ENCODE measurements at regions not wholly inside any gene's neighbourhood (a gene's known extent, or its start where the extent isn't known, plus 50 kb on each side); places are given as distances from the start of the nearest gene placed in this dataset.

DNA sequence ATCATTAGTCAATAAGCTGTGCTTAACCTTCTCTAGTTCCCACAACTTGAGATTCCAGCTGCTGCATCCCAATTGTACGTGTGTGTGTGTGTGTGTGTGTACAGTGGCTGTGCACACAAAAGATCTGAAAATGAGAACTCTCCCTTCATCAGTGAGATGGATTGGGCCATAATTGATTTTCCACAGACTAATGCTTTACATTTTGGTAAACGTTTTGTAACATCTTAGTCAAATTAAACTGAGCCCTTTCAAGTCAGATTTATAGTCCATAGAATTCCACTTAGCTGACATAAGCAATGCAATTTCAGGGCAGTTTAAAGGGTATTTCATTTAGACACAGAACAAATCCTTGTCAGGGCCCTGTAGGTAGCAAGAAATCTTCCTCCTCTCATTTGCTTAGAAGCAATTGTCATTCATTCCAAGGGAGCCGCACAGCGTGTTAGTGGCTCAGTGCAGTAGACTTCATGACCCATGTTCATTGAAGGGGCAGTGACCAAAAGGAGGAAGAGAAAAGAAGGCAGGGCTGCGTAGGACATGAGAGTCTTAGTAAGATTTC is 1123.5 kb upstream of the AUTS2 start:
- TF ChIP-seq, protein P1, sequence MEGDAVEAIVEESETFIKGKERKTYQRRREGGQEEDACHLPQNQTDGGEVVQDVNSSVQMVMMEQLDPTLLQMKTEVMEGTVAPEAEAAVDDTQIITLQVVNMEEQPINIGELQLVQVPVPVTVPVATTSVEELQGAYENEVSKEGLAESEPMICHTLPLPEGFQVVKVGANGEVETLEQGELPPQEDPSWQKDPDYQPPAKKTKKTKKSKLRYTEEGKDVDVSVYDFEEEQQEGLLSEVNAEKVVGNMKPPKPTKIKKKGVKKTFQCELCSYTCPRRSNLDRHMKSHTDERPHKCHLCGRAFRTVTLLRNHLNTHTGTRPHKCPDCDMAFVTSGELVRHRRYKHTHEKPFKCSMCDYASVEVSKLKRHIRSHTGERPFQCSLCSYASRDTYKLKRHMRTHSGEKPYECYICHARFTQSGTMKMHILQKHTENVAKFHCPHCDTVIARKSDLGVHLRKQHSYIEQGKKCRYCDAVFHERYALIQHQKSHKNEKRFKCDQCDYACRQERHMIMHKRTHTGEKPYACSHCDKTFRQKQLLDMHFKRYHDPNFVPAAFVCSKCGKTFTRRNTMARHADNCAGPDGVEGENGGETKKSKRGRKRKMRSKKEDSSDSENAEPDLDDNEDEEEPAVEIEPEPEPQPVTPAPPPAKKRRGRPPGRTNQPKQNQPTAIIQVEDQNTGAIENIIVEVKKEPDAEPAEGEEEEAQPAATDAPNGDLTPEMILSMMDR (IDR thresholded peaks at IDR 0.05) = no peak
- no peak for TF ChIP-seq POLR2A (IDR thresholded peaks at IDR 0.05)
